ENCODE measurements at regions not wholly inside any gene's neighbourhood (a gene's known extent, or its start where the extent isn't known, plus 50 kb on each side); places are given as distances from the start of the nearest gene placed in this dataset.

DNA sequence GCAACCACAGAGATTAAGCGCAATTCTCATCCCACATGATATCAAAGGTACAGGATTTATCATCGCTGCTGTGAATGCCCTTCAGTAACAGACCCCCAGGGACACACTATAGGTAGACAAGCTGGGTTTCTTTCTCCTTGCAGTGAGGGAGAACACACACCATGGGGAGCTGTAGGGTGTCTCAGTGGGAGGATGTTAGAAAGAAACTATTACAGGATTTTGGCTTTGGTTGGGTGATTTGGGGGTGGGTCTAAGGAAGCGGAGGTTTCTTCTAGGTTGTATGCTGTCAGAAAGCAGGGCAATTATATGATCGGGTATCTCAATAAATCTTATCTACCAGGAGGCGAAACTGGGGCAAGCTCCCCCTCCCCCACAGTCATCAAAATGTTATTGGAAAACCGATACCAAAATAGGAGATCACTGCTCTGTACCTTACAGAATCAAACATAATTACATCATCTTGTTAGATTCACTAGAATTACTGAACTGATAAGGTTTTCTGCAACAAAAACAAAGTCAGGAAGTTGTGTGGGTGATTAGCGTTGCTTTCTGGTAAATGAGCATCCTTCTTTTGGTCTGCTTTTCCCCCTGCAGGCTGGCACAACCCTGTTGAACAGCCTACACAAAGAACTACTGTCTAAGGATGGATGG is 209.7 kb downstream of the TEX36 start:
- H3K36me3 ChIP-seq (ENCODE audit: control insufficient read depth in 1 of 2, insufficient read depth in 2 of 2, low read length in 2 of 2) = no peaks in the 10 kb centered on the region
- H3K27ac ChIP-seq (ENCODE audit: low read depth, low read length) = no peak overlapping the region
- no peak overlapping the region for H3K9ac ChIP-seq (ENCODE audit: low read depth in 1 of 2, low read length in 2 of 2)
- no peaks in the 10 kb centered on the region for H3K4me1 ChIP-seq (ENCODE audit: control insufficient read depth in 1 of 2, insufficient read depth in 2 of 2, low read length in 2 of 2)
- peaks cover 0 to 3% of the 10 kb centered on the region in 2 donors for H3K27me3 ChIP-seq (ENCODE audit: control insufficient read depth in 1 of 2, insufficient read depth in 2 of 2, low read length in 2 of 2)
- no peak overlapping the region for H3K4me3 ChIP-seq (ENCODE audit: low read depth in 1 of 2, low read length in 2 of 2)
- no peaks in the 10 kb centered on the region for H3K9me3 ChIP-seq (ENCODE audit: control insufficient read depth in 1 of 2, low read length in 2 of 2)

DNA sequence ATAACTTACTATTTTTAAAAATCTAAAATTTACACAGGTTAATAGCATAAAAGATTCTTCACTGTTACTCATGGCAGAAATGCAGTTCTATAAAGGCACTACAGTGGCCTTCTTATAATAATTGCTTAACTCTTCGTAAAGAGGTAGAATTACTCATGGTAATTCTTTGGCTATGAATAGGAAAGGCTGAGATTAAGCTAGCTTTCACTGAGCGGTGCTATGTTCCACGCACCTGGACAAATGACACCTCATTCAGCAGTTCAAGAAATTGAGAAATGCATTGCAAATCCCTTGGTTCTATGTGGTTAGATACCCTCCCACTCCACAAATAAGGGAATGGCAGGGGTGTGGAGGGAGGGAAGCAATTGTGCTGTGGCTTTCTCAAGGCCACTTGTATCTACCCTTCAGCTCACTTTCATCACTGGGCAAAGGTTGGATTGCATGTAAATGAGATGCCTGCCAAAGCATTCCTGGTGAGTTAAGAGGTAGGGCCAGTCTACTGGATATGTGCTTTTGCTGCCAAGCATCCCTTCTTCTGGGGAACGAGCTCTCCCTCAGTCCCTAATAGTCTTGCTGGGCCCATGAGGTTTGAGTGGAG is 210.9 kb downstream of the TEX36 start:
- H3K4me1 ChIP-seq (ENCODE audit: control insufficient read depth in 1 of 2, insufficient read depth in 2 of 2, low read length in 2 of 2) = no peaks in the 10 kb centered on the region
- no peak overlapping the region for H3K9ac ChIP-seq (ENCODE audit: low read depth in 1 of 2, low read length in 2 of 2)
- H3K27me3 ChIP-seq (ENCODE audit: control insufficient read depth in 1 of 2, insufficient read depth in 2 of 2, low read length in 2 of 2) = peaks cover 0 to 3% of the 10 kb centered on the region in 2 donors
- no peak overlapping the region for H3K27ac ChIP-seq (ENCODE audit: low read depth, low read length)
- H3K9me3 ChIP-seq (ENCODE audit: control insufficient read depth in 1 of 2, low read length in 2 of 2) = no peaks in the 10 kb centered on the region
- H3K4me3 ChIP-seq (ENCODE audit: low read depth in 1 of 2, low read length in 2 of 2) = no peak overlapping the region
- H3K36me3 ChIP-seq (ENCODE audit: control insufficient read depth in 1 of 2, insufficient read depth in 2 of 2, low read length in 2 of 2) = no peaks in the 10 kb centered on the region

DNA sequence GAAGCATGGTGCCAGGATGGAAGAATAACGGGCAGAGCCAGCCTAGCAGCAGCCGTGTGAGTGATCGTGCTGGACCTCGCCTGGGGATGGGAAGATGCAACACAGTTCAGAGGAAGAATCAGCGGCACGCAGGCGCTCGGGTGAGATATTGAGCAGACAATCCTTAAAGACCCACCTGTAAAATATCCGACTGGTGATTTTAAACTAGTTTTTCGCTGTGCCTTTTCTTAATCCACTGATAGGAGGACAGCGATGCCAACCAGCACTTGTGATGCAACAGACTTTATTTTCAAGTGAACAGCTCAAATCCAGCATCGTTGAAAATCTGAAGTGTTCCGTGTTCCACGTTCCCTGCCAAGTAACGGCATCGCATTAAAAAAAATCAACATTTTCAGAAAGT is 214.7 kb downstream of the TEX36 start:
- Histone ChIP-seq H3K4me3 (ENCODE audit: low read depth in 1 of 2, low read length in 2 of 2) (no peak overlapping the region), H3K9me3 (ENCODE audit: control insufficient read depth in 1 of 2, low read length in 2 of 2) (no peaks in the 10 kb centered on the region), H3K4me1 (ENCODE audit: control insufficient read depth in 1 of 2, insufficient read depth in 2 of 2, low read length in 2 of 2) (no peaks in the 10 kb centered on the region), H3K27ac (ENCODE audit: low read depth, low read length) (no peak overlapping the region), H3K9ac (ENCODE audit: low read depth in 1 of 2, low read length in 2 of 2) (no peak overlapping the region), H3K27me3 (ENCODE audit: control insufficient read depth in 1 of 2, insufficient read depth in 2 of 2, low read length in 2 of 2) (peaks cover 0 to 3% of the 10 kb centered on the region in 2 donors), H3K36me3 (ENCODE audit: control insufficient read depth in 1 of 2, insufficient read depth in 2 of 2, low read length in 2 of 2) (no peaks in the 10 kb centered on the region)

DNA sequence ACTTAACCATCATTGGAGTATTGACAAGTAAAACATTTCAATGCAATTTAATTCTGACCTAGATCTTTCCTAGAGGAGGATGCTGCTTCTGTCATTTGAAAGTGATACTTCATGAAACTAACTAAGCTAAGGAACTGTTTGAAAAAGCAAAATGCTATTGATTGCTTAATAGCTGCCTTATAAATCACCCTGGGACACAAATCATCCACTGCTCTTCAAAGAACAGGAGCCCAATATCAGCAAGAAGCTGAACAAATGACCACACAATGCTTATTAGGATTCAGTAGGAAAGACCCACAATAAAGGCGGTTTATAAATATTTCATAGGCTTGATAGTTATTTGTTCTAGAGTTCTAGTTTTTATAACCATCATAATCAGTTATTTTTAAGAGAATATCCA is 216.3 kb downstream of the TEX36 start:
- Histone ChIP-seq H3K9me3 (ENCODE audit: control insufficient read depth in 1 of 2, low read length in 2 of 2) (no peaks in the 10 kb centered on the region), H3K9ac (ENCODE audit: low read depth in 1 of 2, low read length in 2 of 2) (no peak overlapping the region), H3K4me1 (ENCODE audit: control insufficient read depth in 1 of 2, insufficient read depth in 2 of 2, low read length in 2 of 2) (no peaks in the 10 kb centered on the region), H3K27me3 (ENCODE audit: control insufficient read depth in 1 of 2, insufficient read depth in 2 of 2, low read length in 2 of 2) (peaks cover 0 to 3% of the 10 kb centered on the region in 2 donors), H3K27ac (ENCODE audit: low read depth, low read length) (no peak overlapping the region), H3K36me3 (ENCODE audit: control insufficient read depth in 1 of 2, insufficient read depth in 2 of 2, low read length in 2 of 2) (no peaks in the 10 kb centered on the region), H3K4me3 (ENCODE audit: low read depth in 1 of 2, low read length in 2 of 2) (no peak overlapping the region)

- H3K4me1 ChIP-seq (ENCODE audit: control insufficient read depth in 1 of 2, insufficient read depth in 2 of 2, low read length in 2 of 2) = no peaks in the 10 kb centered on the region
- H3K9me3 ChIP-seq (ENCODE audit: control insufficient read depth in 1 of 2, low read length in 2 of 2) = no peaks in the 10 kb centered on the region
- no peak overlapping the region for H3K27ac ChIP-seq (ENCODE audit: low read depth, low read length)
- H3K36me3 ChIP-seq (ENCODE audit: control insufficient read depth in 1 of 2, insufficient read depth in 2 of 2, low read length in 2 of 2) = no peaks in the 10 kb centered on the region
- H3K9ac ChIP-seq (ENCODE audit: low read depth in 1 of 2, low read length in 2 of 2) = no peak overlapping the region
- no peaks in the 10 kb centered on the region for H3K27me3 ChIP-seq (ENCODE audit: control insufficient read depth in 1 of 2, insufficient read depth in 2 of 2, low read length in 2 of 2)
- no peak overlapping the region for H3K4me3 ChIP-seq (ENCODE audit: low read depth in 1 of 2, low read length in 2 of 2)
Measured at GRCh38 chr10:125462845-125463244, 220.1 kb downstream of the TEX36 start.

DNA sequence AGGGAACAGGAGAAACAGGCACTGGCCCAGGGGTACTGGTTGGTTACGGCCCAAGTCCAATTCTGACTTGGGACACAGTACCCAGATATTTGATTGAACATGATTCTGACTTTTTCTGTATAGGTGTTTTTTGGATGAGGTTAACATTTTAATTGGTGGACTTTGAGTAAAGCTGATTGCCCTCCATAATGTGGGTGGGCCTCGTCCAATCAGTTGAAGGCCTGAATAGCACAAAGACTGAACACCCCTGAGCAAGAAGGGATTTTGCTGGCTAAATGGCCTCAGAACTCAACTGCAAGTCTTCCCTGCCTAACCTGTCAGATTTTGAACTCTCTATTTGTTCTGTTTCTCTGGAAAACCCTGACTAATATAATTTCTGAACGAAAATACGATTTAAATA is 222.6 kb downstream of the TEX36 start:
- Histone ChIP-seq H3K9me3 (ENCODE audit: control insufficient read depth in 1 of 2, low read length in 2 of 2) (no peaks in the 10 kb centered on the region), H3K36me3 (ENCODE audit: control insufficient read depth in 1 of 2, insufficient read depth in 2 of 2, low read length in 2 of 2) (no peaks in the 10 kb centered on the region), H3K27me3 (ENCODE audit: control insufficient read depth in 1 of 2, insufficient read depth in 2 of 2, low read length in 2 of 2) (no peaks in the 10 kb centered on the region)

GRCh38 chr10:125457406-125457805 is 225.6 kb downstream of the TEX36 start:
- Histone ChIP-seq H3K9me3 (ENCODE audit: control insufficient read depth in 1 of 2, low read length in 2 of 2) (no peaks in the 10 kb centered on the region), H3K36me3 (ENCODE audit: control insufficient read depth in 1 of 2, insufficient read depth in 2 of 2, low read length in 2 of 2) (no peaks in the 10 kb centered on the region), H3K4me3 (ENCODE audit: low read depth in 1 of 2, low read length in 2 of 2) (no peak overlapping the region), H3K27ac (ENCODE audit: low read depth, low read length) (no peak overlapping the region), H3K4me1 (ENCODE audit: control insufficient read depth in 1 of 2, insufficient read depth in 2 of 2, low read length in 2 of 2) (no peaks in the 10 kb centered on the region), H3K27me3 (ENCODE audit: control insufficient read depth in 1 of 2, insufficient read depth in 2 of 2, low read length in 2 of 2) (no peaks in the 10 kb centered on the region), H3K9ac (ENCODE audit: low read depth in 1 of 2, low read length in 2 of 2) (no peak overlapping the region)

More for the DNA sequence above, 222.6 kb downstream of the TEX36 start:
- Histone ChIP-seq H3K27ac (ENCODE audit: low read depth, low read length) (no peak overlapping the region), H3K9ac (ENCODE audit: low read depth in 1 of 2, low read length in 2 of 2) (no peak overlapping the region), H3K4me3 (ENCODE audit: low read depth in 1 of 2, low read length in 2 of 2) (no peak overlapping the region), H3K4me1 (ENCODE audit: control insufficient read depth in 1 of 2, insufficient read depth in 2 of 2, low read length in 2 of 2) (no peaks in the 10 kb centered on the region)

DNA sequence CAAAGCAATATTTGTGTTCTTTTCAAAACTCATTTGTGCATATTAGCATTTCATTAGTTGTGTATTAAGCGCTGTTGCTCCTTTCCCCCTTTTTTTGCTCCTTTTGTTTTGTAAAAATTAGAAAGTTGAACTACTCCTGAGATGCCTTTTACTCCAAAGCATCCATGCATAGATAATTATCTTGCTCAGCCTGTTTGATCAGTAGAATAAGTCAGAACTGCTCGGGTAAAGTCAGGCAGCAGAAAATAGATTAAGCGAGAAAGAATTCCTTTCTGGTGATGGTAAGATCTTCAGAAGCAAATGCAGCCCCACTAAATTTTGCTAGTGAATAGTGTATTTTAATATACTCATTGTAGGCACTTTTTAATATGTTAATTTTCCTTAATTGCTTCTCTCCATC is 227.1 kb downstream of the TEX36 start:
- no peaks in the 10 kb centered on the region for H3K27me3 ChIP-seq (ENCODE audit: control insufficient read depth in 1 of 2, insufficient read depth in 2 of 2, low read length in 2 of 2)
- H3K4me1 ChIP-seq (ENCODE audit: control insufficient read depth in 1 of 2, insufficient read depth in 2 of 2, low read length in 2 of 2) = no peaks in the 10 kb centered on the region
- no peak overlapping the region for H3K9ac ChIP-seq (ENCODE audit: low read depth in 1 of 2, low read length in 2 of 2)
- H3K36me3 ChIP-seq (ENCODE audit: control insufficient read depth in 1 of 2, insufficient read depth in 2 of 2, low read length in 2 of 2) = no peaks in the 10 kb centered on the region
- H3K4me3 ChIP-seq (ENCODE audit: low read depth in 1 of 2, low read length in 2 of 2) = no peak overlapping the region
- no peaks in the 10 kb centered on the region for H3K9me3 ChIP-seq (ENCODE audit: control insufficient read depth in 1 of 2, low read length in 2 of 2)
- H3K27ac ChIP-seq (ENCODE audit: low read depth, low read length) = no peak overlapping the region

GRCh38 chr10:125455431-125455830 is 227.5 kb downstream of the TEX36 start:
- Histone ChIP-seq H3K36me3 (ENCODE audit: control insufficient read depth in 1 of 2, insufficient read depth in 2 of 2, low read length in 2 of 2) (no peaks in the 10 kb centered on the region), H3K9ac (ENCODE audit: low read depth in 1 of 2, low read length in 2 of 2) (no peak overlapping the region)

GRCh38 chr10:125451319-125451718 is 231.6 kb downstream of the TEX36 start:
- H3K9me3 ChIP-seq (ENCODE audit: control insufficient read depth in 1 of 2, low read length in 2 of 2) = no peaks in the 10 kb centered on the region
- no peaks in the 10 kb centered on the region for H3K36me3 ChIP-seq (ENCODE audit: control insufficient read depth in 1 of 2, insufficient read depth in 2 of 2, low read length in 2 of 2)
- H3K9ac ChIP-seq (ENCODE audit: low read depth in 1 of 2, low read length in 2 of 2) = no peak overlapping the region
- H3K27me3 ChIP-seq (ENCODE audit: control insufficient read depth in 1 of 2, insufficient read depth in 2 of 2, low read length in 2 of 2) = no peaks in the 10 kb centered on the region
- no peaks in the 10 kb centered on the region for H3K4me1 ChIP-seq (ENCODE audit: control insufficient read depth in 1 of 2, insufficient read depth in 2 of 2, low read length in 2 of 2)
- H3K4me3 ChIP-seq (ENCODE audit: low read depth in 1 of 2, low read length in 2 of 2) = no peak overlapping the region
- H3K27ac ChIP-seq (ENCODE audit: low read depth, low read length) = no peak overlapping the region

More at GRCh38 chr10:125455431-125455830, 227.5 kb downstream of the TEX36 start:
- Histone ChIP-seq H3K27me3 (ENCODE audit: control insufficient read depth in 1 of 2, insufficient read depth in 2 of 2, low read length in 2 of 2) (no peaks in the 10 kb centered on the region), H3K4me1 (ENCODE audit: control insufficient read depth in 1 of 2, insufficient read depth in 2 of 2, low read length in 2 of 2) (no peaks in the 10 kb centered on the region), H3K9me3 (ENCODE audit: control insufficient read depth in 1 of 2, low read length in 2 of 2) (no peaks in the 10 kb centered on the region), H3K27ac (ENCODE audit: low read depth, low read length) (no peak overlapping the region), H3K4me3 (ENCODE audit: low read depth in 1 of 2, low read length in 2 of 2) (no peak overlapping the region)
